ENCODE measurements at regions not wholly inside any gene's neighbourhood (a gene's known extent, or its start where the extent isn't known, plus 50 kb on each side); places are given as distances from the start of the nearest gene placed in this dataset.

DNA sequence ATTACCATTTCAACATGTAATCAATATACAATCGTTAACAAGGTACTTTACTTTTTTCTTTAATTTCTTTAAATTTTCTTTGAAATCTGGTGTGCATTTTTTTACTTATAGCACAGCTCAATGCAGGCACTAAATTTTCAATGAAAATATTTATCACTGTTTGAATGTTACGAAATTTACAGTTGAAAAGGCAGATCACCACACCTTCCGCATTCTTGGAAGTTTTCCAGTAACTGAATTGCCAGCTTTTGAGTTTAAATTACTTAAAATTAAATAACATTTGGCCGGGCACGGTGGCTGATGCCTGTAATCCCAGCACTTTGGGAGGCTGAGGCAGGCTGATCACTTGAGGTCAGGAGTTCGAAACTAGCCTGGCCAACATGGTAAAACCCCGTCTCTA is 309.9 kb downstream of the BMP7 start:
- TF ChIP-seq, protein P1, sequence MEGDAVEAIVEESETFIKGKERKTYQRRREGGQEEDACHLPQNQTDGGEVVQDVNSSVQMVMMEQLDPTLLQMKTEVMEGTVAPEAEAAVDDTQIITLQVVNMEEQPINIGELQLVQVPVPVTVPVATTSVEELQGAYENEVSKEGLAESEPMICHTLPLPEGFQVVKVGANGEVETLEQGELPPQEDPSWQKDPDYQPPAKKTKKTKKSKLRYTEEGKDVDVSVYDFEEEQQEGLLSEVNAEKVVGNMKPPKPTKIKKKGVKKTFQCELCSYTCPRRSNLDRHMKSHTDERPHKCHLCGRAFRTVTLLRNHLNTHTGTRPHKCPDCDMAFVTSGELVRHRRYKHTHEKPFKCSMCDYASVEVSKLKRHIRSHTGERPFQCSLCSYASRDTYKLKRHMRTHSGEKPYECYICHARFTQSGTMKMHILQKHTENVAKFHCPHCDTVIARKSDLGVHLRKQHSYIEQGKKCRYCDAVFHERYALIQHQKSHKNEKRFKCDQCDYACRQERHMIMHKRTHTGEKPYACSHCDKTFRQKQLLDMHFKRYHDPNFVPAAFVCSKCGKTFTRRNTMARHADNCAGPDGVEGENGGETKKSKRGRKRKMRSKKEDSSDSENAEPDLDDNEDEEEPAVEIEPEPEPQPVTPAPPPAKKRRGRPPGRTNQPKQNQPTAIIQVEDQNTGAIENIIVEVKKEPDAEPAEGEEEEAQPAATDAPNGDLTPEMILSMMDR (IDR thresholded peaks at IDR 0.05; ENCODE audit: insufficient read depth, low read depth, low read length, missing control alignments), result no peak
- no peak overlapping the region for H3K4me3 ChIP-seq (ENCODE audit: low read depth, low read length)

DNA sequence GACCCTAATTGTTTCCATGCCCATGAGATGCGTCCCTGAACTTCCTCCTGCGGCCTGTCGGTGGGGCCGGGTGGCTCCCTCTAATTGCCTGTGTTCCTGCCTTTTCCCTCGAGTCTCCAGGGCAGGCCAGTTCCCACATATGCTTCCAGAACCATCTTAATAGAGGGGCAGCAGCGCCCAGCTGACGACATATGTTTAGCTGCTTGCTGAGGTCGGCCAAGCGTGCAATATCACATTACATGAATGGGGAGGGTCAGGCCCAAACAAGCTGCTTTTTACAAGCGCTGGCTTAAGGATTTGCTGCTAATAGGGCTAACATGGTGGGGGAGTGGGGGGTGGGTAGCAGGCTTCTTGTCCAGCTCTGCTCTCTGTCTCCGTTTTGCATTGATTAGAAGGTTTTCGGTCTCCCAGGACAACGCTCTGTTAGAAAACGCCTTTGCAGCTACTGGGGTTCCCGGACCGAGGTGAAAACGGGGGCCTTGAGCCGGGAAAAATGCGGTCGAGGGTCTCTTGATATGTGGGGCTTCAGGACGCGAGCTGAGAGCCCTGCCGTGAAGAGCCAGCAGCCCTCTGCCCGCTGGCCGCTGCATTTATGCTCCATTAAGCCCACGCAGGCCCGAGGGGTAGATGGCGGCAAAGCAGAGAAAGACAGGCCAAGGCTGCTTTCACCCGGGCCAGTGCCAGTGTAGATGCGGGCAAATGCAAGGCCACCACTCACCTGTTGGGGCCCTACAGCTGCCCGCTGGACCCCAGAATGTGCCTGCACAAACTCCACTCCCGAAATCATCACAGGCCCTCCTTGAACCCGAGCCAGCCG is 308.5 kb downstream of the BMP7 start:
- TF ChIP-seq, protein P1 (IDR thresholded peaks at IDR 0.05; ENCODE audit: insufficient read depth, low read depth, low read length, missing control alignments), result no peak
- no peak overlapping the region for H3K4me3 ChIP-seq (ENCODE audit: low read depth, low read length)
- no peak for DNase-seq (ENCODE audit: low read depth)

More for the DNA sequence above, 309.9 kb downstream of the BMP7 start:
- no peak for DNase-seq (ENCODE audit: low read depth)

DNA sequence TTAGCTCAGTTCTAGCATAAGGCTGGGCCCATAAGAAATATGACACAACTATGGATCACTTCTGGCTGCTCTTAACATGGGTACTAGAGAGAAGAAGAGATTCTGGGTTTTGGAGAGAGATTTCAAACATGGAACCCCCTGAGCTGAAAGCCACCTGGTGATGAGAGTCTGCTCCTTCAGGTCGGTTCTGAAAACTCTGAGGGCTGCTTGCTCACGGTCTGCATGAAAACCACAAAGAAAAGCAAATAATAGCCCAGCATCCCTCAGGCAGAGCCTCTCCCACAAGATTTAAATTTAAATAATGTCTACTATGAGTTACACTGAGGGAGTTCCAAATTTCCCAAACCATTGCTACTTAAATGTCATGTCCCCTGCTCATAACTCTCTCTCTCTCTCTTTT is 301.5 kb downstream of the BMP7 start:
- TF ChIP-seq, protein P1 (IDR thresholded peaks at IDR 0.05; ENCODE audit: insufficient read depth, low read depth, low read length, missing control alignments), result no peak
- no peak overlapping the region for H3K4me3 ChIP-seq (ENCODE audit: low read depth, low read length)
- no peak for DNase-seq (ENCODE audit: low read depth)

DNA sequence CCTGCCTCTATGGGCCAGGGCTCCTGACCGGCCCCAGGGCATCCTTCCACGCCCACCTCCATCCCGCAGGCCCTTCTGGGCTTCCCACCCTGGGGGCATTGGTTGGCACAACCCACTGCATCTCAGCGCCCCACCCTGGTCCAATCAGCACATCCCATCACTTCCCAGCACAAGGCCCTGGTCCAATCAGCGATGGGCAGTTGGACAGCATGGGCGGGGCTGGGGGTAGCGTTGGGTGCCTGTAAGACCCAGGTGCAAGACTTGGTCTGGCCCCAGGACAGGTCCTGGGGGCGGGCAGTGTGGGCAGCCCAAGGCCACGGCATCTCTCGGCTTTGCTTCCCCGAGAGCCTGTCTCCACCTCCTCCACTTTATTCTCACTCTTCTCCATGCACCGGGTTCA is 298.5 kb downstream of the BMP7 start:
- TF ChIP-seq, protein P1 (IDR thresholded peaks at IDR 0.05; ENCODE audit: insufficient read depth, low read depth, low read length, missing control alignments), result no peak
- no peak overlapping the region for H3K4me3 ChIP-seq (ENCODE audit: low read depth, low read length)

DNA sequence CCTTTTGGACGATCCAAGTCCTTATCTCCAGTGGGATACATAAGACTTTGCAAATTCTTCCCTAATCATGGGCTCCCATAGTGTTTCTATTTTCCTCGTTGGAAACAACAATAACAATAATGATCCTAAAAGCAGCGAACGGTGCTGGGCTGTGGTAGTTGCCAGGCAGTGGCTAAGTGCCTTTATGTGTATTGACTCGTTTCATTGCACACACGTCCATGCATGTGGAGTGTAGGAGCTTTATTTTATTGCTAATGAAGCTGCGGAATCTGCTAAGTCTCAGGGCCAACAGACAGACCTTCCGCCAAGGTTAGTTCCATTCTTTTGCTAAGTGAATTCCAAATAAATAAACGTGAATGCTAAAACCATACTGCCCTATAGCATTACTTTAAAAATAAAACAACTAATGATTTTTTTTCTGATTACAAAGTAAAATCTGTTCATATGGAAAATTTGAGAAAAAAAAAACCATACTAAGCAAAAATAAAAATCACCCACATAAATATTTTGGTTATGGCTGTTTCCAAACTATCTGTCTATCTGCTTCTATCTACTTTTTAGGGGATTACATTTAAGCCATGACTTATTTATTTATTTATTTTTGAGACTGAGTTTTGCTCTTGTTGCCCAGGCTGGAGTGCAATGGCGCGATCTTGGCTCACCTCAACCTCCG is 297.9 kb downstream of the BMP7 start:
- H3K4me3 ChIP-seq (ENCODE audit: low read depth, low read length), result no peak overlapping the region
- no peak for DNase-seq (ENCODE audit: low read depth)
- TF ChIP-seq, protein P1 (IDR thresholded peaks at IDR 0.05; ENCODE audit: insufficient read depth, low read depth, low read length, missing control alignments), result no peak

More for the DNA sequence above, 298.5 kb downstream of the BMP7 start:
- no peak for DNase-seq (ENCODE audit: low read depth)

DNA sequence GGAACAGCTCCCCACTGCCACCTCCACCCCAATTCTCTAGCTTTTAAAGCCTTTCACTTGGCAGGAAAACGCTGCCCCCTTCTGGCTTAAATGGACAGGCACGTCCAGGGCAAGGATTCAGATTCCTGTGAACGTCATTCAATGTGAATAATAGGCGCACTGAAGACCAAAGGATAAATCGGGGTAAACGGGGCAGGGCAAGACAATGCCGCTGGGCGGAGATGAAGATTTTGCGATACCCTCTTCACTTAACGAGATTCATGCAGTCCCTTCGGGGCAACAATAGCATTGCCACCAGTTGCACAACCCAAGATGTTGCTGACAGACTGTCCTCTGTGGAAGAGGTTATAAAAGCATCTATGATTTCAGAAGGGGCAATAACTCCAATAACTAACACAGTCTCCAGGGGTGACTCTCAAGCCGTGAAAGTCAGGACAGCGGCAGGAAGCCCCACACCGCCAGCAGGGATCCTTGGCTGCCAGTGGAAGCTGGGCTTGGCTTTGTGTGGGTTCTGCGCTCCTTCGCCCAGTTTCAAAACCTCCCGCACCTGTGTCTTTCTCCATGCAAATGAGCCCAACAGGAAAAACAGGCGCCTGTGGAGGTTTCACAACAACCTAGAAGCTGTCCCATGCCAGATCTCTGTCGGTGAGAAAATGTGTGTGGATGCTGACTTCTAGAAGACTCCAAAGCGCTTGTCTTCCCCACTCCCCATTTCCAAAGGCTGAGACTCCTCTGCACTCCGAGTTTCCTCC is 291.8 kb downstream of the BMP7 start:
- no peak overlapping the region for H3K4me3 ChIP-seq (ENCODE audit: low read depth, low read length)
- TF ChIP-seq, protein P1 (IDR thresholded peaks at IDR 0.05; ENCODE audit: insufficient read depth, low read depth, low read length, missing control alignments), result peak; percentile 40
- peak; percentile 35 for DNase-seq (ENCODE audit: low read depth)
